ENCODE measurements at regions not wholly inside any gene's neighbourhood (a gene's known extent, or its start where the extent isn't known, plus 50 kb on each side); places are given as distances from the start of the nearest gene placed in this dataset.
"Not testable (repeated sequence)": the region's sequence is repeated elsewhere in the genome, so short reads cannot be mapped to it uniquely, and the experiment has no call there.

GRCh38 chr9:67058898-67059715 lies 66.8 kb upstream of the SPATA31A3 start:
- H4K20me1 ChIP-seq (ENCODE audit: insufficient read depth, low read length); intact Hi-C loops (cut with micrococcal nuclease; ENCODE audit: unreplicated experiment); H3K79me2 ChIP-seq (ENCODE audit: insufficient read depth, low read length); in situ Hi-C loops (cut with HindIII; ENCODE audit: extremely low pct_ligation_motif_present, low pct_unique_long_range_greater_than_20kb); CTCF ChIA-PET (ENCODE audit: low intra/inter-chr PET ratio, low total read pairs); POLR2A ChIA-PET; H3K27ac ChIP-seq (ENCODE audit: extremely low read length, insufficient read depth, low read length); BruUV-seq (replicated peaks); H3K4me1 ChIP-seq (ENCODE audit: insufficient read depth, low read length); H3K9me3 ChIP-seq (ENCODE audit: low read length); H3K9ac ChIP-seq (ENCODE audit: insufficient read depth, low read depth, low read length); FAIRE-seq; H3K27me3 ChIP-seq (ENCODE audit: control insufficient read depth in 1 of 2, insufficient read depth in 2 of 2, low read length in 2 of 2); H3K36me3 ChIP-seq (replicated peaks in 1 of 2; ENCODE audit: control insufficient read depth in 1 of 2, insufficient read depth in 2 of 2, low read length in 2 of 2); H2AFZ ChIP-seq (ENCODE audit: low read length): not testable (repeated sequence)
- WGBS (ENCODE audit: low lambda C conversion rate), result 2% methylated on average over 9 of the region's 78 CpGs
- H3K4me3 ChIP-seq (replicated peaks in 1 of 3; ENCODE audit: insufficient read depth in 1 of 3, low read depth in 2 of 3, low read length in 3 of 3), result peak overlapping the region; percentile 30 to 48 (median 43); a peak in 4 of 6 replicates
- DNase-seq (ENCODE audit: low spot score) (peak; percentile 27), ATAC-seq (peak; percentile 96)
- peak overlapping the region; percentile 32; the same call in 1 of the 2 replicates for H3K4me2 ChIP-seq (ENCODE audit: low read depth, low read length)
- TF ChIP-seq TFDP1 (CRISPR knock-in tag; IDR thresholded peaks at IDR 0.05; ENCODE audit: borderline replicate concordance) (peak; percentile 49; the same call in 1 of the 2 replicates), MED1 (CRISPR knock-in tag; IDR thresholded peaks at IDR 0.05) (peak; percentile 39; the same call in 1 of the 2 replicates), FOSL2 (CRISPR knock-in tag; IDR thresholded peaks at IDR 0.05) (0 out of 2 replicates have a peak, but pooled peaks have one; percentile 19), UBTF (CRISPR knock-in tag; IDR thresholded peaks at IDR 0.05) (peak; percentile 31; the same call in 1 of the 2 replicates), ZNF331 (CRISPR knock-in tag; IDR thresholded peaks at IDR 0.05) (0 out of 2 replicates have a peak, but pooled peaks have one; percentile 17), ZBTB25 (CRISPR knock-in tag; IDR thresholded peaks at IDR 0.05) (peak; percentile 79), ZBTB14 (CRISPR knock-in tag; IDR thresholded peaks at IDR 0.05) (peak; percentile 49; the same call in 1 of the 2 replicates), STAG1 (CRISPR knock-in tag; IDR thresholded peaks at IDR 0.05) (peak; percentile 17; the same call in 1 of the 2 replicates), ZNF777 (CRISPR knock-in tag; IDR thresholded peaks at IDR 0.05) (peak; percentile 27; the same call in 1 of the 2 replicates), ZSCAN20 (CRISPR knock-in tag; IDR thresholded peaks at IDR 0.05; ENCODE audit: borderline replicate concordance) (0 out of 2 replicates have a peak, but pooled peaks have one; percentile 25), PHF8 (CRISPR knock-in tag; IDR thresholded peaks at IDR 0.05) (peak; percentile 32; the same call in 1 of the 2 replicates), MYC (CRISPR knock-in tag; IDR thresholded peaks at IDR 0.05; ENCODE audit: borderline replicate concordance) (peak; percentile 26; the same call in 1 of the 2 replicates), ZNF800 (CRISPR knock-in tag; IDR thresholded peaks at IDR 0.05) (0 out of 2 replicates have a peak, but pooled peaks have one; percentile 63)
